DND-41 (cell line): ENCODE measurements at regions not wholly inside any gene's neighbourhood (a gene's known extent, or its start where the extent isn't known, plus 50 kb on each side); places are given as distances from the start of the nearest gene placed in this dataset.

ENCODE experiments used
- ATAC-seq: fragments of 200-7000 bp; cut with Tn5 transposase; 3 replicates; pipeline ENCODE4 v1.9.1; 2021; ENCODE audit warnings: low read depth; ENCODE audit not compliant: insufficient read depth
- DNase-seq: peaks from one replicate; pipeline ENCODE4 v3.0.0-alpha.2; 2020
- H2AFZ ChIP-seq: 2 replicates; pipeline ENCODE4 v1.6.0; 2012; ENCODE audit warnings: low read depth, low read length
- H3K27ac ChIP-seq: 2 replicates; pipeline ENCODE4 v1.5.1; 2012; ENCODE audit warnings: low read length, inconsistent platforms
- H3K27me3 ChIP-seq: fragments of 200-600 bp; sonication (generic); 2 replicates; pipeline ENCODE4 v1.6.0; 2012; ENCODE audit warnings: low read length, mild to moderate bottlenecking, inconsistent platforms; ENCODE audit not compliant: insufficient read depth, poor library complexity
- H3K36me3 ChIP-seq: 2 replicates; pipeline ENCODE4 v1.5.1; 2012; ENCODE audit warnings: low read length, inconsistent platforms; ENCODE audit not compliant: insufficient read depth
- H3K4me1 ChIP-seq: 2 replicates; pipeline ENCODE4 v1.5.1; 2012; ENCODE audit warnings: mild to moderate bottlenecking, low read length; ENCODE audit not compliant: insufficient read depth
- H3K4me2 ChIP-seq: 2 replicates; pipeline ENCODE4 v1.6.0; 2012; ENCODE audit warnings: mild to moderate bottlenecking, moderate library complexity, low read length, inconsistent platforms; ENCODE audit not compliant: insufficient read depth
- H3K4me3 ChIP-seq, 2 experiments: fragments of 200-600 bp in 1 of 2; shearing (Covaris generic) in 1 of 2; 2 replicates each; pipeline ENCODE4 v1.5.1; 2012 to 2016; ENCODE audit warnings: inconsistent platforms in 2 of 2, low read length in 2 of 2, mild to moderate bottlenecking in 2 of 2, low read depth in 1 of 2, moderate library complexity in 1 of 2
- H3K79me2 ChIP-seq: 2 replicates; pipeline ENCODE4 v1.6.0; 2012; ENCODE audit warnings: low read length, inconsistent platforms; ENCODE audit not compliant: insufficient read depth
- H3K9ac ChIP-seq: 2 replicates; pipeline ENCODE4 v1.6.0; 2012; ENCODE audit warnings: low read depth, mild to moderate bottlenecking, inconsistent platforms, low read length, moderate library complexity
- H3K9me3 ChIP-seq: 2 replicates; pipeline ENCODE4 v1.5.1; 2012; ENCODE audit warnings: low read length, moderate library complexity, mild to moderate bottlenecking, inconsistent platforms; ENCODE audit not compliant: insufficient read depth, severe bottlenecking
- H4K20me1 ChIP-seq: 2 replicates; pipeline ENCODE4 v1.6.0; 2012; ENCODE audit warnings: low read length; ENCODE audit not compliant: insufficient read depth
- EZH2 ChIP-seq: IDR thresholded peaks from 3 replicates; pipeline ENCODE4 v1.6.1; 2012; ENCODE audit warnings: borderline replicate concordance, low read depth, mild to moderate bottlenecking, moderate library complexity, low read length, inconsistent platforms; ENCODE audit not compliant: severe bottlenecking
- TF ChIP-seq, protein P1 (sequence below): IDR thresholded peaks from 2 replicates; pipeline ENCODE4 v1.5.1; 2012; ENCODE audit warnings: borderline replicate concordance, low read length, moderate library complexity, mild to moderate bottlenecking; ENCODE audit not compliant: poor library complexity, severe bottlenecking; ENCODE audit errors: extremely low read depth

DNA sequence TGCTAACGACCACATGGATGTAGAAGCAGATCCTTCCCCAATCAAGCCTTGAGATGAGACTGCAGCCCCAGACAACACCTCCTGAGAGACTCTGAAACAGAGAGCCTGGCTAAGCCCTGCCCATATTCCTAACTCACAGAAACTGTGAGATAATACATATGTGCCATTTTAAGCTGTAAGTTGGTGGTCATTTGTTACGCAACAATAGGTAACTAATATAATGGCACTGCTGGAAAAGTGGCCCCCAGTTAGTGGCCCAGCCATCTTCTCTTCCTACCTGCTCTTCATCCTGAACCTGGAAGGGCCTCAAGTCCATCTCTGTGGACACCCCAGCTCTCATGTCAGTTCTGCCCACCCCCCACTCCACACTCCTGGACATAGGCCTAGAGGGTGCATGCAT is 144.0 kb downstream of the TMEM17 start:
- Histone ChIP-seq H3K4me3 (no peak overlapping the region), H3K9ac (no peak overlapping the region), H3K27ac (no peak overlapping the region), H3K79me2 (no peaks in the 10 kb centered on the region), H3K27me3 (no peaks in the 10 kb centered on the region), H2AFZ (no peak overlapping the region), H4K20me1 (no peaks in the 10 kb centered on the region), H3K9me3 (no peaks in the 10 kb centered on the region), H3K4me2 (no peak overlapping the region), H3K4me1 (no peaks in the 10 kb centered on the region), H3K36me3 (no peaks in the 10 kb centered on the region)
- DNase-seq (no peak), ATAC-seq (no peak)
- TF ChIP-seq, protein P1, sequence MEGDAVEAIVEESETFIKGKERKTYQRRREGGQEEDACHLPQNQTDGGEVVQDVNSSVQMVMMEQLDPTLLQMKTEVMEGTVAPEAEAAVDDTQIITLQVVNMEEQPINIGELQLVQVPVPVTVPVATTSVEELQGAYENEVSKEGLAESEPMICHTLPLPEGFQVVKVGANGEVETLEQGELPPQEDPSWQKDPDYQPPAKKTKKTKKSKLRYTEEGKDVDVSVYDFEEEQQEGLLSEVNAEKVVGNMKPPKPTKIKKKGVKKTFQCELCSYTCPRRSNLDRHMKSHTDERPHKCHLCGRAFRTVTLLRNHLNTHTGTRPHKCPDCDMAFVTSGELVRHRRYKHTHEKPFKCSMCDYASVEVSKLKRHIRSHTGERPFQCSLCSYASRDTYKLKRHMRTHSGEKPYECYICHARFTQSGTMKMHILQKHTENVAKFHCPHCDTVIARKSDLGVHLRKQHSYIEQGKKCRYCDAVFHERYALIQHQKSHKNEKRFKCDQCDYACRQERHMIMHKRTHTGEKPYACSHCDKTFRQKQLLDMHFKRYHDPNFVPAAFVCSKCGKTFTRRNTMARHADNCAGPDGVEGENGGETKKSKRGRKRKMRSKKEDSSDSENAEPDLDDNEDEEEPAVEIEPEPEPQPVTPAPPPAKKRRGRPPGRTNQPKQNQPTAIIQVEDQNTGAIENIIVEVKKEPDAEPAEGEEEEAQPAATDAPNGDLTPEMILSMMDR: no peak
- no peak for TF ChIP-seq EZH2

DNA sequence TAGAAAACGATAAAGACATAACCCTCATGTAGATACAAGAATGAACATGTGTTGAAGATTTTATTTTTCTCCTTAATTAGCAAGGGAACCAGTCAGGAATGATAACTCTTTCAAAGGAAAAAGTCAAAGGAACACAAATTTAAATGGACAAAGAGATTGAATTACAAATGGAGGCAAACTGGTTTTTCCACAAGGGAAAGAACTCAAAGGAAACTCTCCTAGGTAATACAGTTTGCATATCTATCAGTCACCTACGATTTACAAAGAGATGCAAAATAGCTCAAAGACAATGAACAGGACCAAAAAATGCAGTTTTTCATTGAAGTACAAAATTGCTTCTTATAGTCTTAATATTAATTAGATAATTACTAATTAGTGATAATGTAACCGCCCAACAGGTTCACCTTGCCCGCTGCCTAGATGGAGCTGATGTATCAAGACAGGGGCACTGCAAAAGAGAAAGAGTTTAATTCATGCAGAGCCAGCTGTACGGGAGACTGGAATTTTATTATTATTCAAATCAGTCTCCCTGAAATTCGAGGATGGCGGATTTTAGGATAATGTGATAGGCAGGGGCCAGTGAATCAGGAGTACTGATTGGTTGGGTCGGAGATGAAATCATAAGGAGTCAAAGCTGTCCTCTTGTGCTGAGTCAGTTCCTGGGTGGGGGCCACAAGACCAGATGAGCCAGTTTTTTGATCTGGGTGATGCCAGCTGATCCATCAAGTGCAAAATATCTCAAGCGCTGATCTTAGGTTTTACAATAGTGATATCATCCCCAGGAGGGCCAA is 151.0 kb downstream of the TMEM17 start:
- Histone ChIP-seq H3K9ac (no peak overlapping the region), H3K4me2 (no peak overlapping the region), H3K79me2 (no peaks in the 10 kb centered on the region), H3K27ac (no peak overlapping the region), H3K4me3 (no peak overlapping the region), H3K9me3 (peaks cover 4% of the 10 kb centered on the region), H3K4me1 (no peaks in the 10 kb centered on the region), H3K36me3 (no peaks in the 10 kb centered on the region), H3K27me3 (no peaks in the 10 kb centered on the region), H4K20me1 (no peaks in the 10 kb centered on the region), H2AFZ (no peak overlapping the region)
- ATAC-seq (no peak), DNase-seq (no peak)
- TF ChIP-seq, protein P1: no peak

DNA sequence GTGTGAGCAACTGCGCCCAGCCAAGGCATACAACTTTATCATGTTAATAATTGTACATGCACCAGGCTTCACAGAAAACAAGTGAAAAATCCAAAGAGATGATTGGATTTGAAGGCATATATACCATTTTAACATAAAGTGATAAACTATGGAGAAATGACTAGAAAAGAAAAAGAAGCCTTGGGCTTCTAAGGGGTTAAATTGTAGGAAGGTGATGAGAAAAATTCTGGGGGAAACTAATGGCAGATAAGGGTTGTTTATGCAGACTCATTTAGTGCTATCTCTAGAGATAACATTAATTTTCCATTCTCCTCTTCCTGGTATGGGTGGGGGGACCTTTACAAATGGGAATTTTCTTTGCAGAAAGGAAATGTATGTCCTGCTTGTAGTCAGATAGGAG is 154.0 kb downstream of the TMEM17 start:
- no peak for ATAC-seq
- no peaks in the 10 kb centered on the region for H3K4me1 ChIP-seq
- no peak for DNase-seq
- H2AFZ ChIP-seq: no peak overlapping the region
- H3K9me3 ChIP-seq: peaks cover 4% of the 10 kb centered on the region
- TF ChIP-seq EZH2: no peak
- TF ChIP-seq, protein P1: no peak
- H4K20me1 ChIP-seq: no peaks in the 10 kb centered on the region
- H3K4me2 ChIP-seq: no peak overlapping the region
- H3K27me3 ChIP-seq: no peaks in the 10 kb centered on the region
- H3K27ac ChIP-seq: no peak overlapping the region
- no peak overlapping the region for H3K9ac ChIP-seq
- no peak overlapping the region for H3K4me3 ChIP-seq
- no peaks in the 10 kb centered on the region for H3K79me2 ChIP-seq
- H3K36me3 ChIP-seq: no peaks in the 10 kb centered on the region

DNA sequence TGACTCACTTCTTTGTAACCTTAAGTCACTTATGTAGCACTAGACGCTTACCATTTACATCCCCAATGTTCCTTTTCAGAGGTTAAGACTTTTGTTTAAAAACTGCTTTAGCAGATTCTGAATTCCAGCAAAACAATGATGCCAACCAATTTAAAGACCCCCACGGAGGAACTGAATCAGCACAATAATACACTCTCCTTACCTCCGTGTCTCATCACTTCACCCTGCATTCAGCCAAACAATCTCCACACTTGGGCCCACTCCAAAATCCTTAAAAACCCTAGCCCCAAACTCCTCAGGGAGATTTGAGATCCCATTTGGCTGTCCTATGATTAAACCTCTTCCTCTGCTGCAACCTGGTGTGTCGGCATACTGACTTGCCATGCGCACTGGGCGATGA is 153.9 kb downstream of the B3GNT2 start:
- Histone ChIP-seq H3K36me3 (no peaks in the 10 kb centered on the region), H3K4me1 (no peaks in the 10 kb centered on the region), H2AFZ (no peak overlapping the region), H3K79me2 (no peaks in the 10 kb centered on the region), H3K9me3 (peaks cover 4% of the 10 kb centered on the region), H4K20me1 (no peaks in the 10 kb centered on the region), H3K27ac (no peak overlapping the region), H3K4me3 (no peak overlapping the region), H3K9ac (no peak overlapping the region), H3K4me2 (no peak overlapping the region), H3K27me3 (no peaks in the 10 kb centered on the region)
- DNase-seq: no peak
- ATAC-seq: no peak
- no peak for TF ChIP-seq EZH2
- TF ChIP-seq, protein P1: no peak
